NCI-H460 (cell line): ENCODE measurements at regions not wholly inside any gene's neighbourhood (a gene's known extent, or its start where the extent isn't known, plus 50 kb on each side); places are given as distances from the start of the nearest gene placed in this dataset.

Experiments used
- DNase-seq: peaks from one replicate; pipeline ENCODE4 v3.0.0-alpha.2; 2016; ENCODE audit warnings: low read depth; ENCODE audit errors: extremely low read depth

- no peak for DNase-seq
Observed at GRCh38 chr3:95401693-95402092, 1338.8 kb downstream of the NSUN3 start.

- no peak for DNase-seq
Observed at GRCh38 chr3:95407709-95408463, 1345.0 kb downstream of the NSUN3 start.

GRCh38 chr3:95408464-95408862 lies 1345.6 kb downstream of the NSUN3 start:
- DNase-seq = no peak

GRCh38 chr3:95418251-95418650 lies 1355.4 kb downstream of the NSUN3 start:
- no peak for DNase-seq

- no peak for DNase-seq
Observed at GRCh38 chr3:95424279-95424678, 1361.4 kb downstream of the NSUN3 start.

- no peak for DNase-seq
Observed at GRCh38 chr3:95434491-95434890, 1371.6 kb downstream of the NSUN3 start.

GRCh38 chr3:95437409-95437808 lies 1374.5 kb downstream of the NSUN3 start:
- no peak for DNase-seq

GRCh38 chr3:95438274-95438673 lies 1375.4 kb downstream of the NSUN3 start:
- DNase-seq = no peak

GRCh38 chr3:95442766-95443165 lies 1371.6 kb upstream of the EPHA6 start:
- no peak for DNase-seq

- no peak for DNase-seq
Observed at GRCh38 chr3:95449841-95450240, 1364.6 kb upstream of the EPHA6 start.

- no peak for DNase-seq
Observed at GRCh38 chr3:95453242-95453641, 1361.2 kb upstream of the EPHA6 start.

- DNase-seq = no peak
Observed at GRCh38 chr3:95456835-95457234, 1357.6 kb upstream of the EPHA6 start.

- DNase-seq = no peak
Observed at GRCh38 chr3:95459706-95460105, 1354.7 kb upstream of the EPHA6 start.

GRCh38 chr3:95460274-95460673 lies 1354.1 kb upstream of the EPHA6 start:
- no peak for DNase-seq

- no peak for DNase-seq
Observed at GRCh38 chr3:95462161-95462560, 1352.2 kb upstream of the EPHA6 start.

GRCh38 chr3:95464346-95464745 lies 1350.0 kb upstream of the EPHA6 start:
- DNase-seq = no peak

GRCh38 chr3:95468331-95468730 lies 1346.1 kb upstream of the EPHA6 start:
- DNase-seq = no peak

- DNase-seq = no peak
Observed at GRCh38 chr3:95474338-95474737, 1340.1 kb upstream of the EPHA6 start.

GRCh38 chr3:95476534-95476933 lies 1337.9 kb upstream of the EPHA6 start:
- no peak for DNase-seq

GRCh38 chr3:95506174-95506573 lies 1308.2 kb upstream of the EPHA6 start:
- DNase-seq = no peak

GRCh38 chr3:95508124-95508523 lies 1306.3 kb upstream of the EPHA6 start:
- DNase-seq = no peak

- DNase-seq = no peak
Observed at GRCh38 chr3:95511828-95512227, 1302.6 kb upstream of the EPHA6 start.

GRCh38 chr3:95514260-95514659 lies 1300.1 kb upstream of the EPHA6 start:
- DNase-seq = no peak
